NT2/D1 (cell line): ENCODE measurements at regions not wholly inside any gene's neighbourhood (a gene's known extent, or its start where the extent isn't known, plus 50 kb on each side); places are given as distances from the start of the nearest gene placed in this dataset.

Source experiments
- YY1 ChIP-seq: IDR thresholded peaks from 2 replicates; pipeline ENCODE4 v1.6.1; 2011; ENCODE audit not compliant: insufficient read length, insufficient read depth
- ZNF274 ChIP-seq: IDR thresholded peaks from 2 replicates; pipeline ENCODE4 v1.6.1; 2011; ENCODE audit warnings: mild to moderate bottlenecking, low read depth, low read length

- TF ChIP-seq YY1: no peak
- no peak for TF ChIP-seq ZNF274
Observed at GRCh38 chr5:121658221-121658620, 193.5 kb upstream of the FTMT start.
